ENCODE measurements at regions not wholly inside any gene's neighbourhood (a gene's known extent, or its start where the extent isn't known, plus 50 kb on each side); places are given as distances from the start of the nearest gene placed in this dataset.

DNA sequence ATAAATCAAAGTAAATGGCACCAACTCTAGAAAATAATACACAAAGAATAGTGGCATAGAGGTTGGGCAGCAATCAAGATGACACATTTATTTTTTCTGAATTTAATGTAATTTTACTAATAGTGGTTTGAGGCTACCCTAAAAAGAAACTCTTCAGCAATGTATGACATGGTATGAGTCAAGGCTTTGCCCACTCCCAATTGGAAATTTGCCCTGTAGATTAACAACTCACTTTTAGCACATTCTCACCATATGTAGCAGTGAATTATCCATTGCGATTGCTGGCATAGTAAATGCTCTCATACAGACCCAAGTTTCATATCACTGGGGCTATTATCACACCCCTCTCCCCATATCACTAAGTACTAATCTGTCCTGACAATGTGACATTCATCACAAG is 832.1 kb upstream of the ZNF608 start:
- TF ChIP-seq, protein P1, sequence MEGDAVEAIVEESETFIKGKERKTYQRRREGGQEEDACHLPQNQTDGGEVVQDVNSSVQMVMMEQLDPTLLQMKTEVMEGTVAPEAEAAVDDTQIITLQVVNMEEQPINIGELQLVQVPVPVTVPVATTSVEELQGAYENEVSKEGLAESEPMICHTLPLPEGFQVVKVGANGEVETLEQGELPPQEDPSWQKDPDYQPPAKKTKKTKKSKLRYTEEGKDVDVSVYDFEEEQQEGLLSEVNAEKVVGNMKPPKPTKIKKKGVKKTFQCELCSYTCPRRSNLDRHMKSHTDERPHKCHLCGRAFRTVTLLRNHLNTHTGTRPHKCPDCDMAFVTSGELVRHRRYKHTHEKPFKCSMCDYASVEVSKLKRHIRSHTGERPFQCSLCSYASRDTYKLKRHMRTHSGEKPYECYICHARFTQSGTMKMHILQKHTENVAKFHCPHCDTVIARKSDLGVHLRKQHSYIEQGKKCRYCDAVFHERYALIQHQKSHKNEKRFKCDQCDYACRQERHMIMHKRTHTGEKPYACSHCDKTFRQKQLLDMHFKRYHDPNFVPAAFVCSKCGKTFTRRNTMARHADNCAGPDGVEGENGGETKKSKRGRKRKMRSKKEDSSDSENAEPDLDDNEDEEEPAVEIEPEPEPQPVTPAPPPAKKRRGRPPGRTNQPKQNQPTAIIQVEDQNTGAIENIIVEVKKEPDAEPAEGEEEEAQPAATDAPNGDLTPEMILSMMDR (IDR thresholded peaks at IDR 0.05; ENCODE audit: low read depth, low read length): no peak
- Histone ChIP-seq H3K36me3 (no peaks in the 10 kb centered on the region), H3K27me3 (no peaks in the 10 kb centered on the region), H3K4me1 (peaks cover 18% of the 10 kb centered on the region), H3K9me3 (no peaks in the 10 kb centered on the region), H3K4me3 (ENCODE audit: low read depth, low read length) (no peak overlapping the region)
- no peak for DNase-seq

DNA sequence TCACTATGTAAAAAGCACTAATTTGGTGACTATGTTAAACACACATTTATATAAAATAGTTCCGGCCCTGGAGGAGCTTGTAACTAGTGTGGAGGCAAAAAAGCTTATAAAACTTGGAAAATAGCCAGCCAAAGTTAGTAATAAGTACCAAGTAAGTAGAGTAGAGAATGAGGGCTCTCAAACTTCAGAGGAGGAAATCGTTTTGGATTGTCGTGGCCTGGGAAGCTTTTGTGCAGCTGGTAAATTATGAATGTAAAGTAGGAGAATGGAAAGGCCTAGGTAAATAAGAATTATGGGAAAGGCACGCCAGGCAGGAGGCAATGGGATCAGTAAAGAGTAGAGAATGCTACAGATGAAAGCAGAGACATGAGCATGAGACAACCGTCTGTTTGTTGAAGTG is 832.7 kb upstream of the ZNF608 start:
- Histone ChIP-seq H3K27me3 (no peaks in the 10 kb centered on the region), H3K4me1 (peaks cover 18% of the 10 kb centered on the region)
- TF ChIP-seq, protein P1 (IDR thresholded peaks at IDR 0.05; ENCODE audit: low read depth, low read length): no peak

DNA sequence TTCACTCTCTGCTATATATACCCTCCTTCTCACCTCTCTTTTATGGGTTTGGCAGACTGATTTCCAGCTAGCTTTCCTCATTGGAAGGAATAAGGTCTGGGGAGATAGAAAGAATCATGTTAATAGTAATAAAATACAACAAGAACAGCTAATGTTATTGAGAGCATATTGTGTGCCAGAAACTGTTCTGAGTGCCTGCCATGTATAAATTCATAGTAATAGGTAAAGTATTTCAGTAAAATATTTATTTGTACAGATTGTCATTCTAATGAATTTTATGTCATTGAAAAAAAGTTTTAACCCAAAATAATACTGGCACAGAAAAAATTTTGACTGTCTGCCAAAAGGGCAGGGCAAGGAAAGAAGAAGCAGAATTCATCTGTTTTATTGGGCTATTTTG is 834.9 kb upstream of the ZNF608 start:
- no peaks in the 10 kb centered on the region for H3K27me3 ChIP-seq
- TF ChIP-seq, protein P1 (IDR thresholded peaks at IDR 0.05; ENCODE audit: low read depth, low read length): no peak
- no peaks in the 10 kb centered on the region for H3K9me3 ChIP-seq
- H3K36me3 ChIP-seq: no peaks in the 10 kb centered on the region
- H3K4me3 ChIP-seq (ENCODE audit: low read depth, low read length): no peak overlapping the region
- no peak for DNase-seq
- peaks cover 5% of the 10 kb centered on the region for H3K4me1 ChIP-seq

More for the DNA sequence above, 832.7 kb upstream of the ZNF608 start:
- DNase-seq: no peak
- Histone ChIP-seq H3K36me3 (no peaks in the 10 kb centered on the region), H3K9me3 (no peaks in the 10 kb centered on the region), H3K4me3 (ENCODE audit: low read depth, low read length) (no peak overlapping the region)

DNA sequence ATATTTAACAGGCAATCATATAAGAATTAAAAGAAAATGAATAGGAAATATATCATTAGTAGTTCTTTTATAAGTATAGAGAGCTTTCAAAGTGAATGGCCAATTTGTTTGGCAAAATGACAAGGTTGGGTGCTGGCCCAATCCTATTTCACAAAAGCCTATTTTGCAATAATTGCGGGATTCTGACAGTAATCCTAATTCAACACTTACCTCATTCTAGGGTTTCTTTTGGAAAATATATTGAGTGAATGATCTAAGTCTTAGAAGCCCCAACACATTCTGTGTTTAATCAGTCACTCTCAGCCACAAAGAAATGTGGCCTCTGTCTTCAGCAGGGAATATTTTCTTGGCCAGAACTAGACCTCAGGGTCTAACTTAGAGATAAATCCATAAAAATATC is 835.9 kb upstream of the ZNF608 start:
- H3K9me3 ChIP-seq: no peaks in the 10 kb centered on the region
- no peaks in the 10 kb centered on the region for H3K27me3 ChIP-seq
- H3K4me3 ChIP-seq (ENCODE audit: low read depth, low read length): no peak overlapping the region
- H3K4me1 ChIP-seq: no peaks in the 10 kb centered on the region
- no peaks in the 10 kb centered on the region for H3K36me3 ChIP-seq
- TF ChIP-seq, protein P1 (IDR thresholded peaks at IDR 0.05; ENCODE audit: low read depth, low read length): no peak
- no peak for DNase-seq

DNA sequence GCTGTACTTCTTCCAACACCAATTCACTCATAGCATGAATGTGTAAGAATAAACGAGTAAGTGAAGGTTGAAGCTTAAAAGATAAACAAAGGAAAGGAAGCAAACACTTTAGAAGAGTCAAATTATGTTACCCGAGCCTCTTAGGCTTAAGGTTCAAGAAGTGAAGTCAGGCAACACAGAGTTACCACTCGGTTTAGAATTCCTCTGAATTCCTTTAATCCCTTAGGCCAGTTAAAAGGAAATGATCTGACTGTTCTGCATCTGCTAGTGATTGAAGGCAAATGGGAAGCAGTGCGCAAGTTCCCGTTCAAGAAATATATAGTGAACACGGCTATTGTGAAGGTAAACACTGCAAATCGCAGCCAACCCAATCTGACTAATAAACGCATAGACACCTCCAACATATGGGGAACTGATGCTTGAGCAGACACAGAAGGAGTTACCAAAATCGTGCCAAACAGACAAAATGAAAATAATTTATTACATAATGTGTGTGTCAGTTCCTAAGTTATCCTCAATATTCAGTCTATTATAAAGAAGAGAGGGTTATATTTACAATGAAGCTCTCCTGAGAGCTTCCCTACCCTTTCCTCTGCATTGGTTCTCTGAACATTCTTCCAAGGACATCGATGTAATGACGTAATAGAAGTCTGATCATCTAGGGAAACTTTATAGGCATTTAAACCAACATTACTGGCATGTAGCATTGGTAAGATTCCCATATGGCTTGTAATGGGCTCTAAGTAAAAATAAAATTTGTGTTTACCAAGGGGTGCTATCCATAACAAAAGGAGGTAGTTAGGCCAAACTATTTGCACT is 837.1 kb upstream of the ZNF608 start:
- H3K9me3 ChIP-seq: no peaks in the 10 kb centered on the region
- no peaks in the 10 kb centered on the region for H3K4me1 ChIP-seq
- H3K27me3 ChIP-seq: no peaks in the 10 kb centered on the region
- TF ChIP-seq, protein P1 (IDR thresholded peaks at IDR 0.05; ENCODE audit: low read depth, low read length): no peak
- no peaks in the 10 kb centered on the region for H3K36me3 ChIP-seq
- H3K4me3 ChIP-seq (ENCODE audit: low read depth, low read length): no peak overlapping the region
- no peak for DNase-seq

DNA sequence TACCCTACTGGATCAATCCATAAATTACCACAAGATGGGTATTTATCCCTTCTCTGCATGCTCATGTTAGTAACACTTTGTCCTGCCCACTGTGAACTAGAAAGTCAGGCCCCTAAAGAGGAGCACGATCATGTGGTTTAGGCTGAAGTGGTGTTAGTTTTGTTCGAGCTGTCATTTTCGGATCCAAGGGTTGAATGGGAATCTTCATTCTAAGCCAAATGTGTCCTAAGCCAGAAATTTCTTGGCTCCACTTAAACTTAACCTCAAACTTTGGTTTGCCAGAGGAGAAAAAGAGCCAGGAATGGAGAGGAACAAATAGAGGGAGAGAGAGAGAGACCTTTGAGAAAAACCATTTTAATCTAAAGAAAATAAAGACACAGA is 837.7 kb upstream of the ZNF608 start:
- Histone ChIP-seq H3K4me3 (ENCODE audit: low read depth, low read length) (no peak overlapping the region), H3K36me3 (no peaks in the 10 kb centered on the region), H3K9me3 (no peaks in the 10 kb centered on the region), H3K27me3 (no peaks in the 10 kb centered on the region), H3K4me1 (no peaks in the 10 kb centered on the region)
- TF ChIP-seq, protein P1 (IDR thresholded peaks at IDR 0.05; ENCODE audit: low read depth, low read length): no peak
- no peak for DNase-seq
